GM23338 (cell line): ENCODE measurements at regions not wholly inside any gene's neighbourhood (a gene's known extent, or its start where the extent isn't known, plus 50 kb on each side); places are given as distances from the start of the nearest gene placed in this dataset.
"Not testable (repeated sequence)": the region's sequence is repeated elsewhere in the genome, so short reads cannot be mapped to it uniquely, and the experiment has no call there.

ENCODE experiments used
- CREB1 ChIP-seq: fragments of 250-450 bp; sonication (Bioruptor Pico); IDR thresholded peaks from 2 replicates; pipeline ENCODE4 v1.5.0; 2020; ENCODE audit warnings: low read depth, mild to moderate bottlenecking, moderate library complexity
- CTCF ChIP-seq, 2 experiments: fragments of 200-600 bp in 1 of 2; sonication (generic) in 1 of 2; conservative IDR thresholded peaks; 2 replicates each; pipeline versions ENCODE4 v1.5.1 to v1.6.1; 2016 to 2017; ENCODE audit warnings: antibody characterized with exemption in 2 of 2, low read depth in 2 of 2, mild to moderate bottlenecking in 2 of 2, moderate library complexity in 1 of 2
- EZH2 ChIP-seq: fragments of 200-600 bp; sonication (generic); IDR thresholded peaks from one replicate; pipeline ENCODE4 v1.8.0; 2017; ENCODE audit warnings: antibody characterized with exemption, mild to moderate bottlenecking, low read depth; ENCODE audit not compliant: unreplicated experiment
- POLR2AphosphoS5 ChIP-seq: IDR thresholded peaks from 2 replicates; pipeline ENCODE4 v1.6.1; 2016; ENCODE audit warnings: antibody characterized with exemption, low read depth
- REST ChIP-seq: IDR thresholded peaks from one replicate; pipeline ENCODE4 v1.6.1; 2018; ENCODE audit warnings: antibody characterized with exemption; ENCODE audit not compliant: unreplicated experiment

GRCh38 chrX:92430574-92430973 is 651.4 kb downstream of the PCDH11X start:
- TF ChIP-seq CTCF (conservative IDR thresholded peaks at IDR 0.05; ENCODE audit: low read depth in 2 of 2); REST; CREB1 (CRISPR knock-in tag); POLR2AphosphoS5; EZH2: not testable (repeated sequence)
